NCI-H82 treated with DMSO at 0.1 percent for 48 hours (cell line): ENCODE measurements at regions not wholly inside any gene's neighbourhood (a gene's known extent, or its start where the extent isn't known, plus 50 kb on each side); places are given as distances from the start of the nearest gene placed in this dataset.

Source experiments
- DNase-seq: peaks from one replicate; lab custom pipeline; 2025; ENCODE audit not compliant: unreplicated experiment; lab: John Stamatoyannopoulos, UW

- DNase-seq = no peak
These were observed 66.9 kb upstream of the BHLHE23 start for GRCh38 chr20:63073738-63074065.

- no peak for DNase-seq
These were observed 66.4 kb upstream of the BHLHE23 start for GRCh38 chr20:63072991-63073737.

GRCh38 chr20:63072231-63072791 is 65.5 kb upstream of the BHLHE23 start:
- DNase-seq = no peak

GRCh38 chr20:63071541-63072181 is 64.9 kb upstream of the BHLHE23 start:
- DNase-seq = peak; percentile 38

GRCh38 chr20:63070771-63071540 is 64.2 kb upstream of the BHLHE23 start:
- DNase-seq = no peak

GRCh38 chr20:63070301-63070625 is 63.5 kb upstream of the BHLHE23 start:
- DNase-seq = no peak

- no peak for DNase-seq
These were observed 62.1 kb upstream of the BHLHE23 start for GRCh38 chr20:63068711-63069367.

GRCh38 chr20:63067721-63068560 is 61.2 kb upstream of the BHLHE23 start:
- no peak for DNase-seq

- DNase-seq = no peak
These were observed 60.5 kb upstream of the BHLHE23 start for GRCh38 chr20:63067266-63067635.

GRCh38 chr20:63066506-63067265 is 59.9 kb upstream of the BHLHE23 start:
- no peak for DNase-seq

- no peak for DNase-seq
These were observed 59.1 kb upstream of the BHLHE23 start for GRCh38 chr20:63065911-63066310.

GRCh38 chr20:63064745-63065711 is 58.3 kb upstream of the BHLHE23 start:
- no peak for DNase-seq

GRCh38 chr20:63064310-63064709 is 57.5 kb upstream of the BHLHE23 start:
- DNase-seq = no peak

GRCh38 chr20:63062188-63063140 is 55.7 kb upstream of the BHLHE23 start:
- no peak for DNase-seq

- DNase-seq = no peak
These were observed 55.0 kb upstream of the BHLHE23 start for GRCh38 chr20:63061771-63062100.

GRCh38 chr20:63061051-63061770 is 54.4 kb upstream of the BHLHE23 start:
- DNase-seq = no peak
